ENCODE measurements at regions not wholly inside any gene's neighbourhood (a gene's known extent, or its start where the extent isn't known, plus 50 kb on each side); places are given as distances from the start of the nearest gene placed in this dataset.

DNA sequence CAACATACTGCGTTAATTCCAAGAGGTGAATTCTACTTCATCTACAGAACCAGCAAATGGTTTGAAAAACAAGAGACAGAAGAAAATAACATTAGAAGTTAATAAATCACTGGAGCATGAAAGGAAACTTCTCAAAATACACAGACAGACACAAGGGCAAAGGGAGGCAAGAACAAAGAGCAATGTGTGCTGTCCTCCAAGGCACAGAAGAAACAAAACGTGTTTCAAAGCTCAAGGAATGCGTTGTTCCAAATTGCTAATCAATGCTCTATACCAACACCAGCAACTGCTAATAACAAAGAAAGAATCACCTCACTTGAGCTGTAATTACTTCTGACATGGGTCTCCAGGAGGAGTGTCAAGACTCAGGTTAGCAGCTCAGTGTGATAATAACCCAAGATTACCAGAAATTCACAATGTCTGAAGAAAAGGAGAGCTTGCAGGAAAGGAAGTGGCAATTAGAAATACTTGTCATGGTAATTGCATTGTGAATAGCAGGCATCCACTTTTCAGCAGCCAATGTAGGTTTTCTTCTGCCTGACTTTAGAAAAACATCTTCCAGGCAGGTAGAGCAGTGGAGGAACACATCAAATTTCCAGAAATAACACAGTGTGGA, 175.4 kb downstream of the SEC16B start:
- DNase-seq (ENCODE audit: low spot score in 2 of 2) (no peak), FAIRE-seq (no peak)

DNA sequence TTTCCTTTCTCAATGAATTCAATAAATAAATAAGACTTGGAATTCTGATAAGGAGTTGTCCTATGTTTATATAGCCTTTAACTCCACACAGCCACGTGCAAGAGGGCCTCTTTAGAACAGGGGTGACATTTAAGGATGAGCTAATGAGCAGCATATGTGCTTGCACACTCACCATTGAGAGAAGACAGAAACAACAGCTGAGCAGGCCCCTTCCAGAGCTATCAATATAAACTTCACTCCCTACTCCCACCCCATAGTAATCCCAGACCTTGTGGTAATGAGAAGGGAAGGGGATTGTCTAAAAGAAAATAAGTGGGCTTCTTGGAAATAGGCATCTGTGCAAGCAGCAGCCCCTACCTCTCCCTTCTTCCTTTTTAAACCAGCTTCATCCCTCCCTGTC, 176.0 kb downstream of the SEC16B start:
- FAIRE-seq (no peak), DNase-seq (ENCODE audit: low spot score in 2 of 2) (no peak)

DNA sequence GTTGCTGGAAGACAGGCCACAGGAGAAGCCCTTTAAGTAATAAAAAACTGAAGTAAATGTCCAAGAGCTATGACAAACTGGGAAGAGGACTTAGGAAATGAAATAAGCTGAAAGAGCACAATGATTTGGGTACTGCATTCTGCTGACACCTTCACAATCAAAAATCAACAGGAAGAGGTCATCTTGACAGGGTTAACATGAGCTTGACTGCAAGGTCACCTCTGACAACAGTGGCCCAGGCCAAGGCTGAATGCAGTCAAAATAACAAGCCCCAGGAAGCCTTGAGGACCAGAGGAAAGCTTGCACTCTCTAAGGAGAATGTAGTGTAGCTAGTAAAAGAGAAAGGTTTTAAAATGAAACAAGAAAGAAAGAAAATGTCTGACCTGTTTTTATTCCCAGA, 179.3 kb downstream of the SEC16B start:
- no peak for DNase-seq (ENCODE audit: low spot score in 2 of 2)
- FAIRE-seq, result no peak

DNA sequence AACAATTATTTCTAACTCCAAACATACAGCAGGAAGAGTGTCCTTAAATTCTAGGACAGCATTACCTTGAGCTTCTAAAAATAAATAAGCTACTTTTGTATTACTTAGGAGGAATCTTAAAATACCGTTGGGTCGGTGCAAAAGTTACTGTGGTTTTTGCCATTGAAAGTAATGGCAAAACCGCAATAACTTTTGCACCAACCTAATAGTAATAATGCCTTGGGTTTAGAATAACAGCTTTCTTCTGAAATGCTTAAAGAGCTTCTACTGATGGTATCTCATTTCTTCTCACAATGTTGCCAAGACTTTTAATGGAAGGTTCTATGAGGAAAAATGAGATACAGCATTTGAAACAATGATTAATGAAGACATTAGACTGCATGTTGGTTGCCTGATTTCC, 179.9 kb downstream of the SEC16B start:
- FAIRE-seq (no peak), DNase-seq (ENCODE audit: low spot score in 2 of 2) (no peak)

DNA sequence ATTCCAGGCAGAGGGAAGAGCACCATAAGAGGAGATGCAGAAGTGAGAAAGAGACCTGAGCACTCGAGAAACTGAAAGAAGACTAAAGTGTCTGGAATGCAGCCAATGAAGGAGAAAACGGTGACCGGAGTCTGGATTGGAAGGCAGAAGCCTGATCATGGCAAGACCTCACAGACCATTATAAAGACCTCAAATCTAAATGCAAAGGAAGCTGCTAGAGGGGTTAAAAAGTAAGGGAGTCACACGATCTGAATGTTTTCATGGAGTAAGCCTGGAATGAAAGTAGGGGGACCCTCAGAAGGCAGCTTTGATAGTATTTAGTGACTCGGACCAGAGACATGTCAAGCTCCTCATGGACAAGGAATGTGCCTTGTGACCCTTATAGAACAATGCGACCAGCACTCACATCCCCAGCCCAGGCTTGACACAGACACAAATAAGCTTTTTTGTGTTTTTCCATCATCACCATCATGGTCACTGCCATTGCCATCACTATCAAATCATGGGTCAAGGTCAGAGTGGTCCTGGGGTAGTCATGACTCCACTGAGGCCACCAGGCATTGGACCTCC, 183.6 kb downstream of the SEC16B start:
- DNase-seq (ENCODE audit: low spot score in 2 of 2) (no peak), FAIRE-seq (no peak)

DNA sequence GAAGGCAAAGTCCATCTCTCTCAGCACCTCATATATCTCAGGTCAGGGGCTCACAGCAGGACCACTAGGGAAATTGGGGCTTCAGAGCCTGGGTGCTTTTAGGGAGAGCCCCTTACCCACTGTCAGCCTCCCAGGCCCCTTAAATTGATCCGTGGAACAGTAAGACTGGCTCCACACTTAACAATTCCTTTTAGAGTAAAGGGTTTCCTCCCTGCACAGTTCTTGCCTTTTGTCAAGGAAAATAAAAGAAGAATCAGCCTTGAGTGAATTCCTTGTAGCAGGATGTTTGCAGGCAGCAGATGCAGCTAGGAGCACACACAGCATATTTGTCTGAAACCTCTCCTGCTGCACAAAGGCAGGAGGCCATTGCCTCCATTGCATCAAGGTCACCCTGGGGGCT, 184.9 kb downstream of the SEC16B start:
- FAIRE-seq (no peak), DNase-seq (ENCODE audit: low spot score in 2 of 2) (no peak)

DNA sequence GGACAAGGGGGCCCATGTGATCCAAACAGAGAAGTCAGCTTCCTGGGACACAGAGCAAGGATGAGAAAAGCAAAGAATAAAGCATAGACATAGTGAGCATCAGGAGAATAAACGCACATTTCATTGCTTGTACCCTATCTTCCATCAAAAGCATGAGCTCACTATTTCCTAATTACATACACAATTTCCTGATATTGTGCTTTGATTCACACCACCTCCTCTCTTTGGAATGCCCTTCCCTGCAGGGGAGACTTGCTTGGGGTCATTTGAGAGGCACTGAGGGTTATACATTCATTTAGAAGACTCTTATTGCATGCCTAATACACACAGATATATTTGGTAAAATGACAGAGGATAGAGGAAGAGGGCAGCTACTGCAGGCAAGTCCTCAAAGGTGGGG, 185.4 kb downstream of the SEC16B start:
- FAIRE-seq, result no peak
- DNase-seq (ENCODE audit: low spot score in 2 of 2), result no peak

DNA sequence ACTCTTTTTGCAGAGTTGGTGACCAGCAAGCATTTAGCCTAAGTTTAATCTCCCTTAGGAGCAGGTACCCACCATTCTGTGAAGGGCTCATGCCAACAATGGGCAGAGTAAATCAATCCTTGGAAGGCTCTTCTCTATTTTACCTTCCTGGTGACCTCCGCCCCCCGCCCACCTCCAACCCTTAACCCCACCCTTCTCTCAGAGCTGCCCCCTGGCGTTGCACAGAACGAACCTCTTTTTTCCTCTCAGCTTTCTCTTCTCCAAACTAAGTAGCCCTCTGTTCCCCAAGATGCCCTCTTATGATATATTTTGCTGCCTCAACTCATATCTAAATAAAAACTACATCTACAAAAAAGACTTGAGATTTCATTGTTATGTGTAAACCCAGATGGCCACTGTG, 186.8 kb downstream of the SEC16B start:
- no peak for DNase-seq (ENCODE audit: low spot score in 2 of 2)
- no peak for FAIRE-seq

DNA sequence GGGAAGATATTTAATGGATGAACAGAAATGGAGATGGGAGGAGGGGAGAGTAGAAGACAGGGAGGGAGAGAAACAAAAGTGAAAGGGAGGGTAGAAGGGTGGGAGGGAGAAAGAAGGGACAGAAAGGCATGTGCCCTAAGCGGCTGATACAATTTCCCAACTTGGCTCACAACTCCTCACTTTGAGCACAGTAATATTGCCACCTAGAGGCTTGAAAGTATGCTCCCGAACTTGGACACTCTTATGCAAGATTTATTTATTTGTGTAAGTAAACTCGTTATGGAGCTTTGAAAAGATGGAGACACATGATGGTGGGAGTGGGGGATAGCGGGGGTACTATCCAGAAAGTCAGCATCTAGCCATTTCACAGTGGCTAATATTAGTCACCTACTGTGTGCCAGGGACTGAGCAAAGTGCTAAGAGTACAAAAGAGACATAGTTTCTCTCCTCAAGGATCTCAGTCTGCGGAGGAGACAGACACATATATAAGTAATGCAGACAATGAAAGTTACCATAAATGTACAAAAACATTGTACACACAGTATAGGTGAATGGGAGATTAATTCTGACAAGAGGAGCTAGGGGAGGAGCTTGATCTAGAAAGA, 189.7 kb downstream of the SEC16B start:
- peak in 1 of 2 donors; percentile 38 for DNase-seq (ENCODE audit: low spot score in 2 of 2)
- FAIRE-seq, result no peak

DNA sequence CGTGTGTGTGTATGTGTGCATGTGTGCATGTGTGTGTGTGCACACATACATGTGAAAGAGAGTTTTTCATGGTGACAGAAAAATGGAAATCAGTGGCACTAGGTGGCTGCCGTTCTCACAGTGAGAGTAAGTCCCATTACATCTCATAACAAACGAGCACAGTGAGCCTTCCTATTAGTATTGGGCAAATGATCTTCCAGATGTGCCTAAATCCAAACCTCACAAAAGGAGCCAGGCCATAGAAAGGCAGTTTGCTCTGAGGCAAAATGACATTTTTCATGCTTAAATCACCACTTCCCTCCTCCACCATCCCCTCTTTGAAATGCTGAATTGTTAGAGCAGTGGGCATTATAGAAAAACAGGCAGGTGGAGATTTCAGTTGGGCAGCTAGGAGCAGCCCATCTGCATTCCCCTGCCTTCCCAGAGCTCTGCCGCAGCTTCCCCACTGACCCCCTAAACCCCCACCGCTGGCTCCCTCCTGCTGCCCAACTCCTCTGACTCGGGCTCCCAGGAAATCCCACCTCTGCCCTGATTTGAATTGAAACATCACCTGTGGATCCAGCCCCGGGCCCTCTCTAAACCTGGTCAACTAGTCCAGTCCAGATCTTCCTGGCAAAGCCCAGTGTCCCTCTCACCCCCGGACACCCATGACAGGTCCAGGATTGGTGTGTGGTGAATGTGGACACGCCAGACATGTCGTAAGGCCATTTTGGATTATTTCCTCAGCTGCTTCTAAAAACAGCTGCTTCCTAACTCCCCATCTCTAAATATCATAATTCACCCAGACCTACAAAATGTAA, 190.5 kb downstream of the SEC16B start:
- FAIRE-seq, result no peak
- no peak for DNase-seq (ENCODE audit: low spot score in 2 of 2)

DNA sequence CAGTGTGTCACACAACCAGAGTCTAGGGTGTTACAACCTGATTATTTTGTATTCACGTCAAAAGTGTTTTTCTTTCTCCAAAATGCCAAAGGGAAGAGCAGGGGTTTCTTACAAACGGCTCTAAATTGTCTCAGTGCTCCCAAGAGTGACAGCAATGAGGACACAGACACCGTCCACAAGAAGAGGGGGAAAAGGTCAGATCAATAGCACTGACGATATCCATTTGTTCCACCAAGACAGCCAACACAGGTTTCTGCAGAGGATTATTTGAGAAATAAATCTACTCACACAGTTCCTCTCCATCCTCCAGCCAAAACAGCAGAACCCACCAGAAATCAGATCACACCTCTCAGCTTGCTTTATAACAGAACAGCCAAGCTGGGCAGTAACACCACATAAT, 193.9 kb downstream of the SEC16B start:
- FAIRE-seq (no peak), DNase-seq (ENCODE audit: low spot score in 2 of 2) (no peak)

DNA sequence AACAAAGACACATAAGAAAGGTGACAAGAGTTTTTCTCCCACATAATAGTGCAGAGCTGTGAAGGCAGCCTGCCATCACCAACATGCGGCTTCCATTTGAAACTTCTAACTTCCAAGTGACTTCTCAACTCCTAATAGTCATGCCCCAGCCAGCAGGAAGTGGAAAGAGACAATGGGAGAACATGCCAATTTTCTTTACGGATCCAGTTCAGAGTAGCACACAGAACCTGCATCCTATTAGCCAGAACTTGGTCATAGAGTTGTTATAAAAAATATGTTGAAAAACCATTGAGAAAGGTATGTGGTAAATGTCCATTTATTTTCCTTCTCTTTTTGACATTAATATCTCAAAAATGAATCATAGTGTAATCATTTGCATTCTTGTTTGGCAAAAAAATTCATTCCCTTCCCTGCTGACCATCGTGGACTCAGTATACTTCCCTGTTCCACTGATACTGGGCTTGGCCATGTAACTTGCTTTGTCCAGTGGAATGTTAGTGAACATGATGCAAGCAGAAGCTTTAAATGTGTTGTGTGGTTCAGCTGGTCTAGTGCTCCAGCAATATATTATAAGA, 197.4 kb downstream of the SEC16B start:
- DNase-seq (ENCODE audit: low spot score in 2 of 2) (no peak), FAIRE-seq (no peak)

DNA sequence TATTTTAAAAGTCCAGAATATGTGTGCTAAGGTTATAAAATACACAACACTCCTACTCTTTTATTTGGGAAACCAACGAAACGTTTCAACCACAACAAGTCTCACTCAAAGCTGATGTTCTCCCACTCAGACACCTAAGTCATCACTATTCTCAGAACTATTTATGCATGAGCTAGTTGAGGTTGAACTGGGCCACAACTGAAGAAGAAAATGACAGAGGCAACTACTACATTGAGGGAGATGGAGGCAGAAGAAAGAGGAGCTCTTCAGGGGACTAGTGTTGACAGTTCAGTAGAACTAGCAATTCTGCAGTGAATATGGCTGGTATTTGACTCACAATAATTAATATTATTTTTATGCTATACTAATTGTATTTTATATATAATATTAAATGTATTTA, 198.2 kb downstream of the SEC16B start:
- no peak for DNase-seq (ENCODE audit: low spot score in 2 of 2)
- FAIRE-seq, result no peak

DNA sequence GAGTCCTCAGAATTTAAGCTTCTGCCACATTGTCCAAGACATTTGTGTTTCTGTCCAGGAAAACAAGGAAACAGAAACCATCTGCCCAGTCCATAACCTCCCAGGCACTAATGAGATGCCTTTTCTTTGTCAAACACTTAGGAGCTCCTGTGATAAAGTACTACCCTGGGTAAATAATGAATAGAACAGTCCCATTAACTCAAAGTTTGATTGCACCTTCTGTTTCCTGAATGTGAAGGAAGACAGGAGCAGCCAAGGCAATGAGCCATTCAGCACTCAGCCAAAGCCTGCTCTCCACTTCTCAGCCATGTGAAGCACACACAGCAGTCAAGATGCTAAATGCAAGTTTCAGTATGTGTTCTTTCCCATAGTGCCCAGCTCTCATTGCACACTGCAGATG, 199.8 kb downstream of the SEC16B start:
- no peak for DNase-seq (ENCODE audit: low spot score in 2 of 2)
- no peak for FAIRE-seq

DNA sequence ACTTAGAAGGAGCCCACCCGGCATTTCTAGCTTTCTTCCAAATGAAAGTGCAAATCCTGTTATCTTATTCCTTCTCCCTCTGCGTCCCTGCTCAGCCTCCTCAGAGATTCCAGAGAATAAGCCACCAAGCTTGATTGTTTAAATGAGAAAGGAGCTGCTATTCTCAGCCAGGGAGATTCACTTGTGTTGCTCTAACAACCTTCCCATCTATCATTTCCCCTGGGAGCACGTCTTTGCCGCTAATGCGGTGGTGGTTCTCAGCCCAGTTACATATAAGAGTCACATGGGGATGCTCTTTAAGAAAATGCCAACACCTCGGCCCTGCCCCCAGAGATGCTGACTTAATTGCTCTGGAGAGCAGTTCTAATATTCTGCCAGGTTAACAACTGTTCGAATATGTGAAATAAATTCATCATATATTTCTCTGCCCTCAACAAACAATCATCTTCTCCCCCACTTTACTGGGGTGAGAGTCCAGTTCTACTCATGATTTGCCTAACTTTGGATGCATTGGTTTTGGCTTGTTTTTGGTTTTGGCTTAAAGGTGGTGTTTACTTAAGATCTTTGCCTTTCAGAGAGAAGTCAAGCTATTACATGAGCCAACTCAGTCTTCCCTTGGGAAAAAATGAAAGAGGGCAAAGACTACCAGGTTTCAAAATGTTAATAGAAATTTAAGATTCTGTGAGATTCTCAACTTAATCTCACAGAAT, 213.9 kb downstream of the SEC16B start:
- no peak for FAIRE-seq
- no peak for DNase-seq (ENCODE audit: low spot score in 2 of 2)

DNA sequence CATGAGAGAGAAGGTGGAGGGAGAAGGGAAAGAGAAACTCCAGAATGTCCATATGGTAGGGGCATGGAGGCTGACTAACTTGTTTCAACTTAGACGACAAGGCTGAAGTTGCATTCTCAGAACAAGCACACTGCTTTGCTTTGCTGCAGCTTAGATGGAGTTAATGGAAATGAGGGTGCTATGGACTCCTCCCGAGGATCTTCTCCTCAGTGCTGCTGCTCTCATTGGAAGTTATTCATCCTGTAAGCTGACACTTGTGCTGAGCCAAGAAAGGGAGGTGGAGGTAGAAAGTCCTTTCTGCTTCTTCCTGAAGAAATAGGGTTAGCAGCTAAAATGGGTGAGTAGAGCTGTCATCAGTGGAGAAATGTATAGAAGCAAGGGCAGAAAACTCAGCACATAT, 215.3 kb downstream of the SEC16B start:
- DNase-seq (ENCODE audit: low spot score in 2 of 2) (no peak), FAIRE-seq (no peak)

DNA sequence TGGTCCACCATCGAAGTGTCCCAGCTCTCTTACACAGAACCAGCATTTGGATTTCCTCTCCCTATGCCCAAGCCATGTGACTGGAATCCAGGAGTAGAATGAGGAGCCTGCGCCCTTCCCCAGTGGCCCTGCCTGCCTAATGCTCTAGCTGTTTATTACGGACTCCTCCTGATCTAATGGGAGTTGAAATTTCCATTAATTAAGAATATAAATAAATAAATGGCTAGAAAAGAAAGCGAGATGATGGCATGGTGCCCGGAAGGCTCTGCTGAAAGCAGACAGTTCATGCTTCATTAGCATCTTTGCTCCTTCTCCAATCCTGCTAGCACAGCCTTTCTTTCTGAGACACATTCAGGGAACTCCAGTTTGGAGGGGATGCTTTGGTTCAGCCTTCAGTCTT, 216.2 kb downstream of the SEC16B start:
- peak; percentile 6 to 20 for DNase-seq (ENCODE audit: low spot score in 2 of 2)

DNA sequence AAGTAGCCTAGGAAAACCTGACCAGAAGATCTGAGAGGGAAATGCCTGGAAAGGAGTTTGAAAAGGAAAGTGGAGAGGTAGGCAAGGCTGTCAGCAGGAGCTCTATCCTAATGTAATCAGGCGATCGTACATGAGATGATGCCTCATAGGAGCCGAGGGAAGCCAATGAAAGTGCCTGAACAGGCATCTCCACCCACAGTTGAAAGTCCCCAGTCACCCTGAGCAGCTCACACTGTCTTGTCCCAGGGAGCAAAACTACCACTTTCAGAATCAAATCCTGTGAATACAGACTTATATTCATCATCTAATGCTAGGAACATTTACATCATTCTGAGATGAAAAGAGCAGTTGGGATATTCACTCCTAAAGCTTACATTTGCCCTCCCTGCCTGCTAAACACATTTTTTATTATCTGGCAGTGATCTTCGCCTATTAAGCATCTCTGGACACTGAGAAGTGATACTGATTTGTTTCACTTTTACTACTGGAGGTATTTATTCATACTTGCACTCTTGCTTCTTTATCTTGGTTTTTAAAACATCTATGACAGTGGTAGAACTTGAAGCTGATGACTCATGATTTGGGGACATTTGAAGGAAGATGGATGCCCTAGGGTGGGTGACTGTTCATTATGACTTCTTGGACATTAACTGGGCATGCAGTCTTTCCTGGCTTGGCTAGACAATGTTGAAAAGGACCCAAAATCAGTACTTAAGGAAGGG, 221.6 kb downstream of the SEC16B start:
- DNase-seq (ENCODE audit: low spot score in 2 of 2) (no peak), FAIRE-seq (no peak)

More for the DNA sequence above, 216.2 kb downstream of the SEC16B start:
- FAIRE-seq, result no peak

DNA sequence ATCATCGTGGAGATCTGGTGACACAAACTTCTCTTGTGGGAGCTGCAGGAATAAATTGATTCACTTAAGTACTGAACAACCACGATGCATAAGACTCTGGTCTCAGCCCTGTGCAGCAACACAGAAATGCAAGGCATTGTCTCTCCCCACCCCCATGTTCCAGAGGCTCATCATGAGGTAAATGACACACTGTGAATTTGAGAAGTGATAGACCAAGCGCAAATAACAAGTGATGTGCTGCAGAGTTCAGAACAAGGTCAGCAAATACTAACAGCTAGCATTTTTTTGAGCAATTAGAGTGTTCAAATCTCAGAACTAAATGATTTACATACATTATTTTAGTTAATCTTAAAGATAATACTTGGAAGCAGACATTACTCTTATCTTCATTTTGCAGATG, 223.7 kb downstream of the SEC16B start:
- FAIRE-seq (no peak), DNase-seq (ENCODE audit: low spot score in 2 of 2) (no peak)

DNA sequence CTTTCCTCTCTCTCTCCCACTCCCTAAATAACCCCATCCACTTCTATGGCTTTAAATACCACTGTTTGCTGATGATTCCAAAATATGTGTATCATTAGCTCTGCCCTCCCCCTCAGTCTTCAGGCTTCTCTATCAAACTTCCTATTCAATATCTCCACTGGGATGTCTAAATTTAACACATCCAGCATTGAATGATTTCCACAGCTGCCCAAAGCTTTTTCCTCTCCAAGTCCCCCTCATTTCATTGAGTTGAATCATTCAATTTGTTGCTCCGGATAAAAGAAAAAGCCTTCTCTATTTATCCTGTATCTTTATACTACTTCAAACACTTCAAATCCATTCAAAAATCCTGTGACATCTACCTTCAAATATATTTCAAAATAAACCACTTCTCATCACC, 225.0 kb downstream of the SEC16B start:
- FAIRE-seq (no peak), DNase-seq (ENCODE audit: low spot score in 2 of 2) (no peak)
